AG04450 (cell line): ENCODE measurements at regions not wholly inside any gene's neighbourhood (a gene's known extent, or its start where the extent isn't known, plus 50 kb on each side); places are given as distances from the start of the nearest gene placed in this dataset.

Experiments
- CTCF ChIA-PET: fragments of 300-600, 350-600 bp; formaldehyde crosslinking; extraction: SDS; loops from one replicate; lab custom pipeline; 2022; ENCODE audit warnings: antibody characterized with exemption, inconsistent platforms; lab: Charles Lee
- POLR2A ChIA-PET: fragments of 350-600 bp; formaldehyde crosslinking; extraction: SDS; loops from one replicate; lab custom pipeline; 2021; ENCODE audit warnings: antibody characterized with exemption, inconsistent platforms; lab: Yijun Ruan, JAX
- DNase-seq: peaks from one replicate; pipeline ENCODE4 v3.0.0-alpha.2; 2011; ENCODE audit warnings: low read depth, low spot score
- H3K27ac ChIP-seq: one replicate; pipeline ENCODE4 v1.5.1; 2012; ENCODE audit warnings: low read depth, low read length, control low read depth
- H3K27me3 ChIP-seq: one replicate; pipeline ENCODE4 v1.6.0; 2012; ENCODE audit warnings: low read length; ENCODE audit not compliant: control insufficient read depth, insufficient read depth
- H3K4me3 ChIP-seq: 2 replicates; pipeline ENCODE4 v1.5.1; 2011; ENCODE audit warnings: mild to moderate bottlenecking, low read depth, low read length, control low read depth
- H3K9me3 ChIP-seq: 2 replicates; pipeline ENCODE4 v1.5.1; 2012; ENCODE audit warnings: low read length; ENCODE audit not compliant: control insufficient read depth, insufficient read depth
- CTCF ChIP-seq: IDR thresholded peaks from 2 replicates; pipeline ENCODE4 v1.5.1; 2011; ENCODE audit warnings: low read depth, low read length, control low read depth, inconsistent platforms

- no peak overlapping the region for H3K4me3 ChIP-seq
- peak overlapping the region; percentile 39 for H3K27ac ChIP-seq
- ChIA-PET CTCF (no interaction called here), POLR2A (no interaction called here)
- H3K27me3 ChIP-seq, result no peaks in the 10 kb centered on the region
- no peaks in the 10 kb centered on the region; the same call in 1 of the 2 replicates for H3K9me3 ChIP-seq
- no peak for TF ChIP-seq CTCF
- DNase-seq, result no peak
These were observed 105.3 kb upstream of the RTL1 start for GRCh38 chr14:101008631-101009336.

- no peak overlapping the region for H3K4me3 ChIP-seq
- CTCF ChIA-PET, result no interaction called here
- no peaks in the 10 kb centered on the region; the same call in 1 of the 2 replicates for H3K9me3 ChIP-seq
- H3K27ac ChIP-seq, result no peak overlapping the region
- POLR2A ChIA-PET, result no interaction called here
- no peak for DNase-seq
- no peak for TF ChIP-seq CTCF
- H3K27me3 ChIP-seq, result no peaks in the 10 kb centered on the region
These were observed 106.0 kb upstream of the RTL1 start for GRCh38 chr14:101009531-101009930.

GRCh38 chr14:101010293-101010692 lies 106.8 kb upstream of the RTL1 start:
- H3K27ac ChIP-seq, result no peak overlapping the region
- CTCF ChIA-PET, result no interaction called here

GRCh38 chr14:101010835-101011234 lies 107.3 kb upstream of the RTL1 start:
- no peak for TF ChIP-seq CTCF
- CTCF ChIA-PET, result no interaction called here

More at GRCh38 chr14:101010293-101010692, 106.8 kb upstream of the RTL1 start:
- H3K4me3 ChIP-seq, result no peak overlapping the region
- no peaks in the 10 kb centered on the region for H3K27me3 ChIP-seq
- H3K9me3 ChIP-seq, result no peaks in the 10 kb centered on the region; the same call in 1 of the 2 replicates
- no peak for DNase-seq
- TF ChIP-seq CTCF, result no peak
- POLR2A ChIA-PET, result no interaction called here

GRCh38 chr14:101017209-101017608 lies 113.7 kb upstream of the RTL1 start:
- CTCF ChIA-PET, result no interaction called here
- no peak for DNase-seq
- POLR2A ChIA-PET, result no interaction called here

More at GRCh38 chr14:101010835-101011234, 107.3 kb upstream of the RTL1 start:
- H3K9me3 ChIP-seq, result no peaks in the 10 kb centered on the region; the same call in 1 of the 2 replicates
- POLR2A ChIA-PET, result no interaction called here
- H3K27me3 ChIP-seq, result no peaks in the 10 kb centered on the region
- no peak for DNase-seq
- H3K27ac ChIP-seq, result no peak overlapping the region
- no peak overlapping the region for H3K4me3 ChIP-seq

More at GRCh38 chr14:101017209-101017608, 113.7 kb upstream of the RTL1 start:
- Histone ChIP-seq H3K27me3 (no peaks in the 10 kb centered on the region), H3K4me3 (no peak overlapping the region), H3K27ac (no peak overlapping the region), H3K9me3 (no peaks in the 10 kb centered on the region; the same call in 1 of the 2 replicates)
- no peak for TF ChIP-seq CTCF
